Chondrocyte (in vitro differentiated cells): ENCODE measurements at regions not wholly inside any gene's neighbourhood (a gene's known extent, or its start where the extent isn't known, plus 50 kb on each side); places are given as distances from the start of the nearest gene placed in this dataset.

Source experiments
- DNase-seq: peaks from one replicate; pipeline ENCODE4 v3.0.0; 2021; ENCODE audit warnings: mixed read lengths, low spot score
- H3K27ac Mint-ChIP-seq: one replicate; pipeline ENCODE4 v1.8.0; 2021; ENCODE audit warnings: mild to moderate bottlenecking, moderate library complexity, mixed read lengths; ENCODE audit not compliant: unreplicated experiment
- H3K27me3 Mint-ChIP-seq: 2 replicates; pipeline ENCODE4 v1.8.0; 2021; ENCODE audit warnings: low read depth, mixed read lengths
- H3K36me3 Mint-ChIP-seq: 2 replicates; pipeline ENCODE4 v1.8.0; 2021; ENCODE audit warnings: low read depth, mixed read lengths
- H3K4me1 Mint-ChIP-seq: 2 replicates; pipeline ENCODE4 v1.8.0; 2021; ENCODE audit warnings: low read depth, mild to moderate bottlenecking, mixed read lengths
- H3K4me3 Mint-ChIP-seq: one replicate; pipeline ENCODE4 v1.8.0; 2021; ENCODE audit warnings: mild to moderate bottlenecking, moderate library complexity, mixed read lengths; ENCODE audit not compliant: unreplicated experiment
- H3K9me3 Mint-ChIP-seq: 2 replicates; pipeline ENCODE4 v1.8.0; 2021; ENCODE audit warnings: low read depth, mixed read lengths
- CTCF ChIP-seq: fragments of 200-600 bp; sonication (generic); IDR thresholded peaks from 2 replicates; pipeline ENCODE4 v1.5.0; 2021; ENCODE audit warnings: antibody characterized with exemption, mild to moderate bottlenecking, moderate library complexity

- Mint-ChIP-seq H3K9me3 (no peaks in the 10 kb centered on the region), H3K4me3 (no peak overlapping the region), H3K4me1 (peaks cover 7% of the 10 kb centered on the region), H3K27me3 (peaks cover 8% of the 10 kb centered on the region), H3K27ac (no peak overlapping the region), H3K36me3 (no peaks in the 10 kb centered on the region)
- DNase-seq: no peak
- no peak for TF ChIP-seq CTCF
These were observed 96.2 kb upstream of the SEMA6D start for GRCh38 chr15:47620960-47621681.

- Mint-ChIP-seq H3K36me3 (no peaks in the 10 kb centered on the region), H3K9me3 (no peaks in the 10 kb centered on the region), H3K27ac (no peak overlapping the region), H3K4me3 (no peak overlapping the region), H3K27me3 (peaks cover 8% of the 10 kb centered on the region), H3K4me1 (peaks cover 7% of the 10 kb centered on the region)
- TF ChIP-seq CTCF: no peak
- DNase-seq: no peak
These were observed 95.2 kb upstream of the SEMA6D start for GRCh38 chr15:47622055-47622454.

GRCh38 chr15:47624503-47624902, 92.8 kb upstream of the SEMA6D start:
- Mint-ChIP-seq H3K27me3 (peaks cover 10% of the 10 kb centered on the region), H3K27ac (no peak overlapping the region), H3K36me3 (peaks cover under 1% of the 10 kb centered on the region), H3K9me3 (peaks cover 1% of the 10 kb centered on the region), H3K4me3 (no peak overlapping the region), H3K4me1 (no peaks in the 10 kb centered on the region)
- no peak for TF ChIP-seq CTCF
- DNase-seq: no peak

GRCh38 chr15:47639042-47639441, 78.3 kb upstream of the SEMA6D start:
- Mint-ChIP-seq H3K36me3 (no peaks in the 10 kb centered on the region), H3K27me3 (peaks cover 14% of the 10 kb centered on the region), H3K9me3 (no peaks in the 10 kb centered on the region), H3K4me1 (no peaks in the 10 kb centered on the region), H3K27ac (no peak overlapping the region), H3K4me3 (no peak overlapping the region)
- no peak for DNase-seq
- TF ChIP-seq CTCF: no peak

- Mint-ChIP-seq H3K4me1 (no peaks in the 10 kb centered on the region), H3K36me3 (no peaks in the 10 kb centered on the region), H3K9me3 (no peaks in the 10 kb centered on the region), H3K4me3 (no peak overlapping the region), H3K27me3 (peaks cover 14% of the 10 kb centered on the region), H3K27ac (no peak overlapping the region)
- DNase-seq: no peak
- no peak for TF ChIP-seq CTCF
These were observed 77.2 kb upstream of the SEMA6D start for GRCh38 chr15:47640079-47640478.
